Forelimb muscle (tissue), 1 donor: ENCODE measurements at regions not wholly inside any gene's neighbourhood (a gene's known extent, or its start where the extent isn't known, plus 50 kb on each side); places are given as distances from the start of the nearest gene placed in this dataset.
A peak's percentile ranks its signal among the peaks of the same experiment; 100 is the strongest.

Experiments used
- DNase-seq: peaks from one replicate; pipeline ENCODE4 v3.0.0-alpha.2; 2013; ENCODE audit warnings: low read depth

GRCh38 chr1:216820345-216820744 lies 97.1 kb upstream of the ESRRG start:
- DNase-seq, result no peak

GRCh38 chr1:216818284-216818683 lies 95.1 kb upstream of the ESRRG start:
- no peak for DNase-seq

- peak; percentile 86 for DNase-seq
These were observed 92.3 kb upstream of the ESRRG start for GRCh38 chr1:216815260-216816131.

GRCh38 chr1:216814576-216815259 lies 91.5 kb upstream of the ESRRG start:
- no peak for DNase-seq

GRCh38 chr1:216812966-216813365 lies 89.7 kb upstream of the ESRRG start:
- no peak for DNase-seq

GRCh38 chr1:216809649-216810048 lies 86.4 kb upstream of the ESRRG start:
- DNase-seq, result no peak

- no peak for DNase-seq
These were observed 84.5 kb upstream of the ESRRG start for GRCh38 chr1:216807696-216808095.

- no peak for DNase-seq
These were observed 82.7 kb upstream of the ESRRG start for GRCh38 chr1:216805953-216806352.

- no peak for DNase-seq
These were observed 82.0 kb upstream of the ESRRG start for GRCh38 chr1:216805233-216805632.

GRCh38 chr1:216804111-216804510 lies 80.9 kb upstream of the ESRRG start:
- no peak for DNase-seq

GRCh38 chr1:216794586-216794985 lies 71.4 kb upstream of the ESRRG start:
- DNase-seq, result no peak

GRCh38 chr1:216793973-216794372 lies 70.7 kb upstream of the ESRRG start:
- no peak for DNase-seq

GRCh38 chr1:216793303-216793702 lies 70.1 kb upstream of the ESRRG start:
- DNase-seq, result no peak

- DNase-seq, result no peak
These were observed 65.4 kb upstream of the ESRRG start for GRCh38 chr1:216788671-216789070.

GRCh38 chr1:216785737-216786136 lies 62.5 kb upstream of the ESRRG start:
- no peak for DNase-seq

- no peak for DNase-seq
These were observed 62.0 kb upstream of the ESRRG start for GRCh38 chr1:216785221-216785620.

- DNase-seq, result no peak
These were observed 56.5 kb upstream of the ESRRG start for GRCh38 chr1:216779686-216780085.

- no peak for DNase-seq
These were observed 55.5 kb upstream of the ESRRG start for GRCh38 chr1:216778737-216779136.

GRCh38 chr1:216777148-216777547 lies 53.9 kb upstream of the ESRRG start:
- no peak for DNase-seq
